CD1c-positive myeloid dendritic cell (primary cell): ENCODE measurements at regions not wholly inside any gene's neighbourhood (a gene's known extent, or its start where the extent isn't known, plus 50 kb on each side); places are given as distances from the start of the nearest gene placed in this dataset.

Experiments
- DNase-seq: peaks from one replicate; pipeline ENCODE4 v3.0.0-alpha.2; 2016; ENCODE audit errors: extremely low spot score

GRCh38 chr13:47518530-47518929 lies 482.5 kb downstream of the SUCLA2 start:
- DNase-seq = no peak

GRCh38 chr13:47511647-47512046 lies 489.4 kb downstream of the SUCLA2 start:
- DNase-seq = no peak

- no peak for DNase-seq
These were observed 492.4 kb downstream of the SUCLA2 start for GRCh38 chr13:47508527-47509228.

GRCh38 chr13:47503475-47503874 lies 497.6 kb downstream of the SUCLA2 start:
- DNase-seq = no peak

GRCh38 chr13:47502166-47502565 lies 498.9 kb downstream of the SUCLA2 start:
- no peak for DNase-seq

GRCh38 chr13:47499358-47500150 lies 501.5 kb downstream of the SUCLA2 start:
- DNase-seq = peak; percentile 84

GRCh38 chr13:47484548-47484947 lies 516.5 kb downstream of the SUCLA2 start:
- no peak for DNase-seq

- DNase-seq = no peak
These were observed 519.5 kb downstream of the SUCLA2 start for GRCh38 chr13:47481536-47481935.

- peak; percentile 53 for DNase-seq
These were observed 520.1 kb downstream of the SUCLA2 start for GRCh38 chr13:47480951-47481350.

- no peak for DNase-seq
These were observed 521.0 kb downstream of the SUCLA2 start for GRCh38 chr13:47480121-47480520.

GRCh38 chr13:47478985-47479384 lies 522.1 kb downstream of the SUCLA2 start:
- no peak for DNase-seq

- DNase-seq = no peak
These were observed 525.6 kb downstream of the SUCLA2 start for GRCh38 chr13:47475441-47475948.

- no peak for DNase-seq
These were observed 526.2 kb downstream of the SUCLA2 start for GRCh38 chr13:47474839-47475238.

GRCh38 chr13:47474326-47474725 lies 526.7 kb downstream of the SUCLA2 start:
- DNase-seq = no peak

GRCh38 chr13:47472516-47472915 lies 528.6 kb downstream of the SUCLA2 start:
- DNase-seq = no peak

GRCh38 chr13:47463726-47464125 lies 537.3 kb downstream of the SUCLA2 start:
- no peak for DNase-seq

GRCh38 chr13:47463002-47463401 lies 538.1 kb downstream of the SUCLA2 start:
- DNase-seq = no peak

- no peak for DNase-seq
These were observed 539.3 kb downstream of the SUCLA2 start for GRCh38 chr13:47461816-47462215.

- peak; percentile 16 for DNase-seq
These were observed 541.6 kb downstream of the SUCLA2 start for GRCh38 chr13:47459512-47459911.

- no peak for DNase-seq
These were observed 543.4 kb downstream of the SUCLA2 start for GRCh38 chr13:47457626-47458025.

GRCh38 chr13:47455626-47456025 lies 545.4 kb downstream of the SUCLA2 start:
- peak; percentile 32 for DNase-seq

GRCh38 chr13:47454986-47455385 lies 546.1 kb downstream of the SUCLA2 start:
- DNase-seq = no peak

GRCh38 chr13:47437406-47437805 lies 540.6 kb upstream of the HTR2A start:
- no peak for DNase-seq
